ENCODE measurements at regions not wholly inside any gene's neighbourhood (a gene's known extent, or its start where the extent isn't known, plus 50 kb on each side); places are given as distances from the start of the nearest gene placed in this dataset.
"Not testable (repeated sequence)": the region's sequence is repeated elsewhere in the genome, so short reads cannot be mapped to it uniquely, and the experiment has no call there.

- TF ChIP-seq CTCF (IDR thresholded peaks at IDR 0.05): no peak
- DNase-seq (ENCODE audit: low spot score) (no peak), ATAC-seq (ENCODE audit: low FRiP score) (no peak)
These were observed 441.1 kb downstream of the POM121L12 start for GRCh38 chr7:53476566-53476965.

DNA sequence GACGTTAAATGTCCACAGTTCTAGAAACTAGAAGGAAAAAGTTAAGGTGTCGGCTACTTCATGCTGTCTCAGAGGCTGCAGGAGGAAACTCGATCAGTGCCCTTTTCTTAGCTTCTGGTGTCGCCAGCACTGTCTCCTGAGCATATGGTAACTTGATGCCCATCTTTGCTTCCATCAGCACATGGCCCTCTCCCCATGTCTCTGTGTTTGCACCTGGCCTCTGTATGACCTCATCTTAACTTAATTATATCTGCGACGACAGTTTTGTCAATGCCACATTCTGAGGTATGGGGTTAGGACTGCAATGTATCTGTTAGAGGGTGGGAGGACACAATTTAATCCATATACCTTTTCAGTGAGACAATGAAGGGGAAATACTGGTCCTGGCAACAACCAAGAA, 449.9 kb downstream of the POM121L12 start:
- no peak for DNase-seq (ENCODE audit: low spot score)
- no peak for TF ChIP-seq CTCF (IDR thresholded peaks at IDR 0.05)
- no peak for ATAC-seq (ENCODE audit: low FRiP score)

DNA sequence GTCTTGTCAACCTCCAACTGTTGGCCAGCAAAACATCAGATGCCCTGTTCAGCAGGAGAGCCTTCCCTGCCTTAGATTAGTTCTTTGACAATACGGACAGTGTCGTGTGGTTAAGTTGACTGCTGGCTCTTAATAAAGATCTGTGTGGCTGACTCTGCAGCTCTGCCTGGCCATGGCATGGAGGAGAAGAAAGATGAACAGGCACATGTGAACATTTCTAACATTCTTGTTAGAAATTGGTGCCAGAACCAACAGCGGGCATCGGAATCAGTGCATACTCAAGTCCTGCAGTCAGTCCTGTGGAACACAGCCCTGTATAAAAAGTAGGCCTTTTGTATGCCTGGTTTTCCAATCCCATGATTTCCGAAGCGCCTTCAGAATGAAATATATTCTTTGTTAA, 455.6 kb downstream of the POM121L12 start:
- DNase-seq (ENCODE audit: low spot score) (no peak), ATAC-seq (ENCODE audit: low FRiP score) (no peak)
- no peak for TF ChIP-seq CTCF (IDR thresholded peaks at IDR 0.05)

- ATAC-seq (ENCODE audit: low FRiP score); DNase-seq (ENCODE audit: low spot score): not testable (repeated sequence)
These were observed 459.7 kb downstream of the POM121L12 start for GRCh38 chr7:53495181-53495580.

GRCh38 chr7:53500076-53500475, 464.6 kb downstream of the POM121L12 start:
- DNase-seq (ENCODE audit: low spot score): no peak
- TF ChIP-seq CTCF (IDR thresholded peaks at IDR 0.05): no peak

DNA sequence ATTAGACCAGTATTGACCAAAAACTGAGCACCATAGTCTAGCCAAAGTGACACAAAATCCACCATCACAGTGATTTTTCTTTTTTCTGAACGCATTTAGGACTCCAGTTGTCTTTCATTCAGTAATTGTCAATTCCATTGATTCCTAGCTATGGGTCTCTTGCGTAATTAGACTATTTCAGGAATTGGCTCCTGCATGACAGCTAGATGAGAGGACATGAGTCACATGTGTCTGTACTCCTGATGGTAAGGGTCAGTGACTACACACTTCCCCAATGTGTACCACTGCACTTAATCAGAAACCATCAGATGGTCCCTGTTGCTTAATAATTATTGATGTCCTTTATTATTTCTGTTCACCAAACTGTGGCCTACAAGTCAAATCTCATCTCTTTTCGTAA, 469.5 kb downstream of the POM121L12 start:
- no peak for TF ChIP-seq CTCF (IDR thresholded peaks at IDR 0.05)
- ATAC-seq (ENCODE audit: low FRiP score) (no peak), DNase-seq (ENCODE audit: low spot score) (no peak)

More at GRCh38 chr7:53500076-53500475, 464.6 kb downstream of the POM121L12 start:
- no peak for ATAC-seq (ENCODE audit: low FRiP score)

DNA sequence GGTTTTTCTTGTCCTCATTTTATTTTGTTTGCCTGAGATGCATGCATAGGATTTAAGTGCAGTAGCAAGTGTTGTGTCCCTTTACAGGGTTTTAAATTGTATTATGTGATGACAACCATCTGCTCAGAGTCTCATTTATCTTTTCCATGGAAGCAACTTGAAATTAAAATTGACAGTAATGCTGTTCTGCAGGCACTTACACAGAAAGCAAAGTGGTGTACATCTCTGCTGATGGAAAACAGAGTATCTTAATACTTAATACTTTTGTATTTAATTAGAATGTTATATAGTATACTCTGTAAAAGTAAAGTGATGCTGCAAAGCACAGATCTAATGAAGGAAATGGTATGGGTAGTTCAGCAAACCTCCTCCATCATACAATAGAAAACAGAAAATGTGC, 482.9 kb downstream of the POM121L12 start:
- no peak for ATAC-seq (ENCODE audit: low FRiP score)
- DNase-seq (ENCODE audit: low spot score): no peak
- TF ChIP-seq CTCF (IDR thresholded peaks at IDR 0.05): no peak

DNA sequence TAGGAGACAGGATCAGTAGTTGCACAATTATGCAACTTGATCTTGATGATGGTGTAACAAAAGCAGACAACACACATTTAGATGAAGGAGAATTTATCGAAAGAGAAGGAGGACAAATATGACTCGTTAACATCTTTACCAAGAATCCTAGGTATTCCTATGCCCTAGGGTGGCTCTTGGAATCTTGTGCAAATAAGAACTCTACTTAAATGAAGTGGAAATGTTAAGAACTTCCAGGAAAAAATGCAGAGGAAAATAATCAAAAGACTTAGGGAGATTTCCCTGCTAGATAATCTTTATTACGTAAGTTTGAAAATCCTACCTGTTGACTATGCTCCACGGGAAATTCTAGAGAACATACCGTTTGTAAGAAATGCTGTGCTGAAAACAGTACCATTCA, 485.4 kb downstream of the POM121L12 start:
- no peak for DNase-seq (ENCODE audit: low spot score)

More for the DNA sequence above, 485.4 kb downstream of the POM121L12 start:
- ATAC-seq (ENCODE audit: low FRiP score): no peak
- TF ChIP-seq CTCF (IDR thresholded peaks at IDR 0.05): no peak

Data from omental fat pad (tissue), 3 donors.